ENCODE measurements at regions not wholly inside any gene's neighbourhood (a gene's known extent, or its start where the extent isn't known, plus 50 kb on each side); places are given as distances from the start of the nearest gene placed in this dataset.
"Not testable (repeated sequence)": the region's sequence is repeated elsewhere in the genome, so short reads cannot be mapped to it uniquely, and the experiment has no call there.

- no peak for DNase-seq
These were observed 102.8 kb upstream of the NUPR2 start for GRCh38 chr7:56219017-56219416.

GRCh38 chr7:56218510-56218909, 102.3 kb upstream of the NUPR2 start:
- DNase-seq, result no peak

GRCh38 chr7:56213574-56213973, 97.4 kb upstream of the NUPR2 start:
- no peak for DNase-seq

- DNase-seq, result no peak
These were observed 90.2 kb upstream of the NUPR2 start for GRCh38 chr7:56206420-56206819.

- no peak for DNase-seq
These were observed 83.4 kb upstream of the NUPR2 start for GRCh38 chr7:56199639-56200038.

GRCh38 chr7:56196195-56196594, 80.0 kb upstream of the NUPR2 start:
- not testable (repeated sequence) for DNase-seq

DNA sequence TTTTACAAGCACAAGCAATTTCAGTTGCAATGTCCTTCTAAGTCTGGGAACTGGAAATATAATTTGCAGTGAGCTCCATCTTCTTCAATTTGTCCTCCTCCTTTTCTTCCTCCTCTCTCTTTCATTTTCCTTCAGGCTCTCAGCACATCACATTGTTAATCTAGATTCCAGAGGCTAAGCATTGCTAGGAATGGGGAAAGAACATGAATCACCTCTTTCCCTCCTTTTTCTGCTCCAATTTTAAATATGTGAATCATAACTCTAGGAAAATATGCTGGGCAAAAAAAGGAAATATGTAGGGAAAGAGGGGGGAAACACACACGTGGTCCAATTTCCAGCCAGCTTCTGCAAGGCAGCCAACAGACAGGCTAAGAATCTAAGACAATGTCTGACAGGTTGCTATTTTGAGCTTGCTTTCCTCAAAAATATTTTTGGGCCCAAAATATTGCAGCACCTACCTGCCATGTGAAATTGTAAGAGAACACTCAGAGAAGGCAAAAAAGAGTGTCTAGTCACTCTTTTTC, 72.7 kb upstream of the NUPR2 start:
- DNase-seq, result no peak

DNA sequence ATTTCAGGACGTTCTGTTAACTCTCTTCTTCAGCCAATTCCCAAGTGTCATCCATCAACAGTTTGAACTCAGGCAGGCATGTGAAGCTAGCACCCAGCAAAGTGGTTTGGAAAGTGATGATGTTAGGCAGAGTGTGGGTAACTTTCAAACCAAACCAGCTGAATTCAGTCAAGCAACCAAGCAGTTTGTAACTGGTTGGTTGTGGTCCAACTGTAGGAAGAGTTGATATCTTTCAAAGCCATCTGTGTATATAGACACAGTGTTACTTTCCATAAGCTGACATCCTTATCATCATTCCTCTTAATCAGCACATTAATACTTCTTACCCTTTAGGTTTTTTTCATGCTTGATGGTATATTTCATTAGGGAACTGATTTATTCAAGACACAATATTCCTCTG, 72.2 kb upstream of the NUPR2 start:
- no peak for DNase-seq

GRCh38 chr7:56181010-56181409, 64.8 kb upstream of the NUPR2 start:
- no peak for DNase-seq

- no peak for DNase-seq
These were observed 59.6 kb upstream of the NUPR2 start for GRCh38 chr7:56175771-56176170.

- DNase-seq, result no peak
These were observed 58.9 kb upstream of the NUPR2 start for GRCh38 chr7:56174875-56175760.

GRCh38 chr7:56174346-56174874, 58.2 kb upstream of the NUPR2 start:
- DNase-seq, result no peak
